HG03469 (cell line): ENCODE measurements at regions not wholly inside any gene's neighbourhood (a gene's known extent, or its start where the extent isn't known, plus 50 kb on each side); places are given as distances from the start of the nearest gene placed in this dataset.
"Not testable (repeated sequence)": the region's sequence is repeated elsewhere in the genome, so short reads cannot be mapped to it uniquely, and the experiment has no call there.

ENCODE experiments used
- ATAC-seq: cut with Tn5 transposase; IDR thresholded peaks from one replicate; pipeline ENCODE4 v1.9.1; 2021; ENCODE audit warnings: mild to moderate bottlenecking, moderate library complexity, moderate number of reproducible peaks; ENCODE audit not compliant: unreplicated experiment

DNA sequence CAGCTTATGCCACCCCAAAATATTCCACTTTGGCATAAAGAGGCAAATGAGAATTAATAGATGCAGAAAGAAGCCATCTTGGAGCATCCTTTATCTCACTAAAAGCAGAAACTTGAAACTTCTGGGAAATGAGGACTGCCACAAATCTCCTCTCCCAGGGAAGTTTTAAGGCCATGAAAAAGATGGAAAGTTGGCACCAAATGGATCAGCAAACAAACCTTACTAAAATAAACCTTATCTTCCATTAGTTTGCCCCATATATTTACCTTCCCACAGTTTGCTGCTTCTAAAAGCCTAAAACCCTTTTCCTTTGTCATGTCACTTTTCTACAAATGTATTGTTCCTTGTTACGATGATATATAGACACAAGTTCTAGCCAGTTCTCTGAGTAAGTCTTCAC, 340.0 kb upstream of the USP15 start:
- ATAC-seq = no peak

DNA sequence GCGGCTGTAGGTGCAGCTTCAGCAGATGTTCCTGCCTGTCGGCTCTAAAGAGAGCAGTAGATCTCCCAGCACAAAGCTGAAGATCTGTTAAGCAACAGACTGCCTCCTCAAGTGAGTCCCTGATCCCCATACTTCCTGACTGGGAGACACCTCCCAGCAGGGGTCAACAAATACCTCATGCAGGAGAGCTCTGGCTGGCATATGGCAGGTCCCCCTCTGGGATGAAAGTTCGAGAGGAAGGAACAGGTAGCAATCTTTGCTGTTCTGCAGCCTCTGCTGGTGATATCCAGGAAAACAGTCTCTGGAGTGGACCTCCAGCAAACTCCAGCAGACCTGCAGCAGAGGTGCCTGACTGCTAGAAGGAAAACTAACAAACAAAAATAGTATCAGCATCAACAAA, 337.1 kb upstream of the USP15 start:
- ATAC-seq = no peak

GRCh38 chr12:61934564-61934963, 325.6 kb upstream of the USP15 start:
- no peak for ATAC-seq

DNA sequence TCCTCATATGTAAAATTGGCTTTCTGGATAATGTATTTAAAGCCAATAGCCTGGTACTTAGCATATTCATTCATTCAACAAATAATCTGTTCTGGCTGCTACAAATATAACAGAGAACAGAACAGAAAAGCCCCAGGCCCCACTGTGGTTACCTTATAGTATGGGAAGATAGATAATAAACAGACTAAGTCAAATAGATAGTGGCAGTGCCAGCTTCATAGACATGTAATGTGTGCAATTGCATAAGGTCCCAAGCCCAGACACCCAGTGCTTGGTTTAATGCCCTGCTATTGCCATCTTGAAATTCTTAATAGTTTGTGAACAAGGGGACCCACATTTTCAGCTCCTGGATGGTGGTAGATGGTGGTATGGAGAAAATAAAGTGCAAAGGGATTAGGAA, 320.2 kb upstream of the USP15 start:
- no peak for ATAC-seq

DNA sequence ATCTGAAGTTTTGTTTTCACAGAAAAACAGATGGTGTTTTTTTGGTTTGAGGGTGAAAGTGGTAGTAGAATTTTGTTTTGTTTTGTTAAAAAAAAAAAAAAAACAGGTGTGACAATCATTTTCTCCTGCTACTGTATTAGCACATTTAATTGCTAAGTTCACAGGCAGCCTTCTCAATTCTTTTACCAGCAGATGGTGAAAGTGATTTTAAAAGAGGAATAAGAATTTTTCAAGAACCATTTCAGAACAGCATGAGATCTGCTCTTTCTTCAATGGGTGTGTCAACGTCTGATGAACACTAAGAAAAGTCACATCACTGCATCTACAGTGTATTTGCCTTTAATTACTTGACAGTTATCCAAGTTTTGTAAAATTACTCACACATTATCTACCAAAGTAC, 303.7 kb upstream of the USP15 start:
- no peak for ATAC-seq

- ATAC-seq = no peak
These were observed 285.7 kb upstream of the USP15 start for GRCh38 chr12:61974461-61974860.

GRCh38 chr12:61985830-61986229, 274.4 kb upstream of the USP15 start:
- no peak for ATAC-seq

DNA sequence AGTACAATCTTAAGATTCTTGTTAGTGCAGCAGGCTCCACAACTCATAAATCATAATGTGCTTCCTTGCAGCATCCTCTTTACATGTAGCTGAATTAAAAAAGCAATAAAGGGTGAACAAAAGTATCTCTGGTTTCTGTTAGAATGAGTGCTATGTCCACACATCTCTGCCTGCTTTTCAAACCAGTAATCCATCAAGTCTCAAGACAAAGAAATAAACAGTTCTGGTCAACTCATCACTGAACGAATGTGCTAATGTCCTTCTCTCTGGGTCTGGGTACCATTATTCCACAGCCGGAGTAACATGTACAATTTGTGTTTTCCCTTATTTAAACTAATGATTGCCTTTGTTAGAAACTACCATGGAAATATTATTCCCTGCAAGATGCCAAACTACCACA, 273.0 kb upstream of the USP15 start:
- no peak for ATAC-seq

GRCh38 chr12:61991661-61992060, 268.5 kb upstream of the USP15 start:
- no peak for ATAC-seq

- ATAC-seq = peak; percentile 80
These were observed 266.4 kb upstream of the USP15 start for GRCh38 chr12:61993734-61994345.

DNA sequence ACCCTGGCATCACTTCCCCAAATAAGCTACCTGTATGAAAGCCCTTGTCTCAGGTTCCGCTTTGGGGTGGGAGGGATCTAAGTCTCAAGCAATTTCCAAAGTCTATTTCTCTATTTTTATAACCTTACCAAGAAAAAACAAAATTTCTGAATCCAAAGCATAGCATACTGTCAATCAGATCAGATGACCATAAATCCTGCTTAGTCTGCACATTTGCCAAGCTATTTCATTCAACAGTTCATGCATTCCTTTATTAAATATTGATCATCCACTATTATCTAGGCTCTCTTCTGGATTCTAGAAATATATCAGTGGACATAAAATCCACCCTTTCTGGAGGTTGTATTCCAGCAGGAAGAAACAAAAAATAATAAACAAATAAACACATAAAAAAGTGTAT, 263.5 kb upstream of the USP15 start:
- ATAC-seq = no peak

DNA sequence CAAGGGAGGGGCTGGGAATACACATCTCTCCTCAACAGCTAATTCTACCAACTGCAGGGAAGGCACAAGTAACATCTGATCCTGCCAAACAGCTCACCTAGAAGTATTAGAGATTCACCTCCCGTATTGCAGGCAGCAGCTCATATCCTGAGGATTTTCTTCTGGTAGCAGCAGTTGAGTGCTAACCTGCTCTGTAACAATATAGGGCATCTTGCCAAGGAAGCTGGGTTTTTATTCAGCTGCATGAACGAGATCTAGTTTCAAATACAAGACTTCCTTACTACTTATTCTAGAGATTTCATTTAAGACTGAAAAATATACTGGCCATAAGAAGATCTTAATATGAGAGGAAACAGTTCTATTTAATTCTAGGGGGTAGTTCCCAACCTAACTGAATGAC, 261.4 kb upstream of the USP15 start:
- no peak for ATAC-seq

DNA sequence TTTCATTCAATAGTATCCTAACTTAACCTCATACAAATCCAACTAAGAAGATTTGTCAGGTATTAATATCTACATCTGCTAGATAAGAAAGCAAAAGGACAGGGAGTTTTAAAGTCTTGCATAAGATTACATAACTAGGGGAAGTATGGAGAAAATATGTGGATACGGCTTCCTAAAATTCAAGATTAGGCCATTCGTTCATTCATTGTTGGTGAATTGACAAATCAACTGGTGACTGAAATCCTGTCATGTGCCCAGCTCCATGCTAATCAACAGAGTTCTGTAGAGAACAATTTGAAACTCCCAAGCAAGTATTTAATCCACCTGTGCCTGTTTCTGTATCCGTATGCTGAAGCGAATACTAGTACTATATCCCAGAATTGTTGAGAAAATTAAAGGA, 260.9 kb upstream of the USP15 start:
- ATAC-seq = no peak

- no peak for ATAC-seq
These were observed 258.8 kb upstream of the USP15 start for GRCh38 chr12:62001424-62001823.

- ATAC-seq = no peak
These were observed 257.0 kb upstream of the USP15 start for GRCh38 chr12:62003226-62003625.

DNA sequence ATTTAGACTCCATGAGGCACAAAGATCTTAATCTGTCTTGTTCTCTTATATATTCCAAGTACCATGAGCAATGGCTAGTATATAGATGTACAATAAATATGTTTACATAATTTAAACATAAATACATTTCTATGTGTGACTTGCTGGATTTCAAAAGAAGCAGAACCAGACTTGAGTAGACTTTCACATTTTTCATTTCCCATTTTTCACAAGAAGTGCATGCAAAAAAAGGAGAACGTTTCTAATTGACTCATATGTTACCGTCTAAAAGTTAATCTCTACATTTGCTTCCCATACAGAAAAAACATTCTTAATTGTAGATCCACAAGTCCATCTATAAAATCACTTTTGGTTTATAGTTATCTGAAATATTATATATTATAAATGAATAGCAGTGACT, 256.5 kb upstream of the USP15 start:
- no peak for ATAC-seq

DNA sequence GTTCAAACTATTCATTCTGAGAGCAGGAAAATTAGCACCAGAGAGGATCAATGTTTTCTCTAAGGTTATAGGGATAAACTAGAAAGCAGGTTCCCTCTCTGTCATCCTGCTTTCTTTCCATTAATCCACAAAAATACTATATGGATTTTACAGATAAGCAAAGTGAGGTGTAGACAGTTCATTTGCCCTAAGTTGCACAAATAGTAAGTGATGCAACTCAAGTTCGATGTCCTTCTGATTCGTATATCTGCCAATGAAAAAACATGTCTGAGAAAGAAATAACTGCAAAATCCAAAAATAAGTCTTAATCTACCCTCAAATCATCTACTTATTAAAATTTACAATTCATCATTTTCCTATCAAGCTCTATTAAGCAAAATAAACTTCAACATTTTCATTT, 254.6 kb upstream of the USP15 start:
- no peak for ATAC-seq

DNA sequence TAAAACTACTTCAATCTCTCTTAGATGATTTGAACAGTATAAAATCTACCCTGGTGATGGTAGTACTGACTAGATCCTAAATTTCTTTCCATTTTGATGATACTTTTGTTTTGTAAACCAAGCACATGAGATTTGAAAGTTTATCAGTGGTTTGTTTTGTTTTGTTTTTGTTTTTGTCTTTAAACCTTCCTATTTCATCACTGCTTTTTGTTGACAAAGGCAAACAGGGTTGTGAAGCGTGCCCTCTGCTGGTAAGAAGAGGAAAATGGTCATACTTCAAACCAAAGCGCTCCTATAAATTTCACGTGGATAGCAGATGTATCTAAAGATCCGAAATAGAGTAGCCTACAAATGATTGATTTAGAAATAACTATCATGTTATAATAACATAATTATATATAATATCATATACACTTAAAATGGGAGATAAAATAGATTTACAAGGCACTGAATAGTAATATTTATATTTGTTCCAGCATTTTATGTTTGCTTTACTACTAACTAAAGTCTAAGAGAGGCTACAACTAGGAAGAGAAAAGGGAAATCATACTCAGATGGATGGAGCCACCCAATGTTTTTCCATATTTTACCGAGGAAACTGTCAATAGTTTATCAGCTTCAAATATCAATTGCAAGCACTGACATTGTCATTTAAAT, 254.0 kb upstream of the USP15 start:
- no peak for ATAC-seq

- no peak for ATAC-seq
These were observed 251.5 kb upstream of the USP15 start for GRCh38 chr12:62008703-62009102.

DNA sequence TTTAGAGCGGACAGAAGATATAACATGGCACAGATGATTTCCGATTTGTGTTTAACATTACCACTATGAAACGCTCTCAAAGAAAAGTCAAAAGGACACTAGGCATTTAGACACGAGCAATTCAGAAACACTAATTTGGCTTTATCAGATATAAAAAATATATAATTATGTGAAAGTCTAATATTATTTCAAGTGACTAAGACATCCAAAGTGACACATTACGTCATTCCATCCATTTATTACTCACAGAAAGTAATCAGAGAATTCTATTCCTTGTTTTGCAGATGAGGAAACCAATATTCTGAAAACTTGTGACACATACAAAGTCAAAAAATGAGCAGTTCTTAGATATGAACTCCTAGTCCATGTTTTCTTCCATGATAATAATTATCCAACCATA, 250.8 kb upstream of the USP15 start:
- no peak for ATAC-seq

DNA sequence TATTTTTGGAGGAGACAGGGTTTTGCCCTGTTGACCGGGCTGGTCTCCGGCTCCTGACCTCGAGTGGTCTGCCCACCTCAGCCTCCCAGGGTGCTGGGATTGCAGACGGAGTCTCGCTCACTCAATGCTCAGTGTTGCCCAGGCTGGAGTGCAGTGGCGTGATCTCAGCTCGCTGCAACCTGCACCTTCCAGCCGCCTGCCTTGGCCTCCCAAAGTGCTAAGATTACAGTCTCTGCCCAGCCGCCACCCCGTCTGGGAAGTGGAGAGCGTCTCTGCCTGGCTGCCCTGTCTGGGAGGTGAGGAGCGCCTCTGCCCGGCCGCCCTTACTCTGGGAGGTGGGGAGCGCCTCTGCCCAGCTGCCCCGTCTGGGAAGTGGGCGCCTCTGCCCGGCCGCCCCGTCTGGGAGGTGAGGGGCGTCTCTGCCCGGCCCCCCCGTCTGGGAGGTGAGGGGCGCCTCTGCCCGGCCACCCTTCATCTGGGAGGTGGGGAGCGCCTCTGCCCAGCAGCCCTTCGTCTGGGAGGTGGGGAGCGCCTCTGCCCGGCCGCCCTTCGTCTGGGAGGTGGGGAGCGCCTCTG, 249.8 kb upstream of the USP15 start:
- ATAC-seq = not testable (repeated sequence)

- ATAC-seq = not testable (repeated sequence)
These were observed 249.2 kb upstream of the USP15 start for GRCh38 chr12:62010973-62011372.

DNA sequence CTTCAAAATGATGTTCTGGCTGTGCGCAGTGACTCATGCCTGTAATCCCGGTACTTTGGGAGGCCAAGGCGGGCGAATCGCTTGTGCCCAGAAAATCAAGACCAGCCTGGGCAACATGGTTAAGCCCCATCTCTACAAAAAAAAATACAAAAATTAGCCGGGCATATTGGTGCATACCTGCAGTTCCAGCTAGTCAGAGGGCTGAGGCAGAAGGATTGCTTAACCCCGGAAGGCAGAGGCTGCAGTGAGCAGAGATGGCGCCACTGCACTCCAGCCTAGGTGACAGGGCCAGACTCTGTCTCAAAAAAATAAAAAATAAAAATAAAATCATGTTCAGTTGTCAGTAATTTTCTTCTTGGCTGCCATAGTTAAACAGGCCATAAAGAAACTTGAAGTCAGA, 245.9 kb upstream of the USP15 start:
- no peak for ATAC-seq
